HUDEP-2 (cell line): ENCODE measurements at regions not wholly inside any gene's neighbourhood (a gene's known extent, or its start where the extent isn't known, plus 50 kb on each side); places are given as distances from the start of the nearest gene placed in this dataset.

Experiments
- DNase-seq, 76 experiments: peaks; one replicate each; lab custom pipeline; 2025; ENCODE audit not compliant: unreplicated experiment in 76 of 76; lab: John Stamatoyannopoulos, UW

GRCh38 chr2:150319658-150320555 is 167.6 kb downstream of the RND3 start:
- no peak for DNase-seq

DNA sequence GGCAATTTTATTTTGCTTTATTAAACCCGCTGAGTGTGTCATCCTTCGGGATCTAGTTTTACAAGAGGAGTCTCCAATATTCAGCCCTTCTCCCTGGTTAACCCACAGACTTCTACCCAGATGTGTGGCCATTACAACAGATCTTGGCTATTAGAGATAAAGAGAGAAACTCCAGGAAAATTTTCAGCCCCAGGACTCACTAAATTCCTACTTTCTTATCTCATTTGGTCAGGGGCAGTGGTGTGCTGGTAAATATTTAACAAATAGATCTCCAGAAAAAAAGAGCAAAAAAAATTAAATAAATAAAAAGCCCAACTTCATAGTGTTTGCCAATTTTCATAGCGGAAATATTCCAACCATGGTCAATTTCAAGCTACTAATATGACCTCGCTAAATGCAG is 168.4 kb downstream of the RND3 start:
- no peak for DNase-seq

DNA sequence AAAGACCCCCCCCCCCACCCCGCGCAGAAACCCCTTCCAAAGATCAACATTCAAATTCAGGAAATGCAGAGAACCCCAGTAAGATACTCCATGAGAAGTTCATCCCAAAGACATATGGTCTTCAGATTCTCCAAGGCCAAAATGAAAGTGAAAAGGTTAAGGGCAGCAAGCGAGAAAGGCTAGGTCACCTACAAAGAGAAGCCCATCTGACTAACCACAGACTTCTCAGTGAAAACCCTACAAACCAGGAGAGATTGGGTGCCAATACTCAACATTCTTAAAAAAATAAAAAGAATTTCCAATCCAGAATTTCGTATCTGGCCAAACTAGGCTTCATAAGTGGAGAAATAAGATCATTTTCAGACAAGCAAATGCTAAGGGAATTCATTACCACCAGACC is 175.2 kb downstream of the RND3 start:
- no peak for DNase-seq

GRCh38 chr2:150309311-150310080 is 178.0 kb downstream of the RND3 start:
- no peak for DNase-seq

GRCh38 chr2:150307258-150307657 is 180.2 kb downstream of the RND3 start:
- DNase-seq, result no peak

DNA sequence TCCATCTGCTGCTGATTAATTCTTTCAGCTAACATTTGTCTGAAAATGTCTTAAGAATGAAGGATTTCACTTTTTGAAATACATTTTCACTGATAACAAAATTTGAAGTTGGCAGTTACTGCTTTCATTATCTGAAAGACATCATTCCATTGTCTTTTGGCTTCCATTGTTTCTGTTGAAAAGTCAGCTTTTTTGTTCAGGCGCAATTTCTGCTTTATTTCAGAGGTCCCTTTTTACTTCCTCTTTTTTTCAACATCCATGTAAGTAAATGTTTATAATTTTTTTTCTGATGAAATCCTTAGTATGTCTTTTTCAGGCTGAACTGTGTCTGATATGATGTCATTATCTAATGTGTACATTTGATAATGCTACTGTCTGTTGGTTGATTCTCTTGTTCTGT is 184.2 kb downstream of the RND3 start:
- DNase-seq, result no peak

GRCh38 chr2:150298571-150299305 is 188.7 kb downstream of the RND3 start:
- DNase-seq, result no peak

DNA sequence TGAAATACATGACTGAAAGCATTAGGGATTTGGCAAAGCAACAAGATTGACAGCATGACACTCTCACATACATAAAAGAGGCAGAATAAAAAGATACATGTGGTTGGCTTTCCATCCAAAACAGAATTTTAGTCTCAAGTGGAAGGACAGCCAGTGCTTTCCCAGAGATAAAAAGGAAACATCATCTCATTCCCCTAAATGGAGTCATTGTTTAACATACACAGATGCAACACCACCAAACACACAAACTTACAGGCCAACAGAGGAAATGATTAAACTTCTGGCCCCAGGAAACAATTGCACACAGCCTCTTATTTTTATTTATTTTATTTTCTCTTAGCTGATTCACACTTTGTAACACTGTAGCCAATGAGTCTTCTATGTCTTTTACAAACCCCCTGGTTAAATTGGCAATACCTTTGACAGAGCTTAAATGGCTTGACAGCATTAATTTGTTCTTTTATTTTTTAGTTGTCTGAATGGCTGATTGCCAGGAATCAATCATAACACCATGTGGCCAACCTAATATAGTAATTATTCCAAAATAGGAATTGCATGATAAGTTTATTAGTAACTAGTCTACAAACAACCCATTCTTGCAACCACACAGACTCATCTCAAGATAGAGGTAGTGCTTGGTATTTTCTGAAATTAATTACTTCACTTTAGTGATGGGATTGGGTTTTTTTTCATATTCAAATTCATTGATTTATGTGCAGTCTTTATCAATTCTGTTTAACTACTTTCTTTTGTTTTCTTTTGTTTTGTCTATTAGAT is 190.5 kb downstream of the RND3 start:
- no peak for DNase-seq

DNA sequence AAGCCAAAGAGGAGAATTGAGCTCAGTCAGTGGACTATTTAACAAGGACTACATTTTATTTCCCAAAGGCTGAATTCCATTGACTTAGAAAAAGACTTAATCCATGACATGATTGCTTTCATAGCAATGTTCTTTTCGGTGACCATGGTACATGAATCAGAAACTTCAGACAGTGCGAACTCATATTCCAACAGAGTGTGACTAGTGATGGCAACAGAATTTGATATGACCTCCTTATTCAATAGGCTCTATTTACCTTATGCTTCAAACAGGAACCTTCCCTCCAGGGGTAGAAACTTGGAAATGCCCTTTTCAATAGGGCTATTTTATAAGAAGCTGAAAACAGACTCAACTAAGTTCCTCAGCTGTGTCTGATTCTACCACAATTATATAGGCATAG is 191.9 kb downstream of the RND3 start:
- no peak for DNase-seq

GRCh38 chr2:150293771-150294170 is 193.7 kb downstream of the RND3 start:
- no peak for DNase-seq

DNA sequence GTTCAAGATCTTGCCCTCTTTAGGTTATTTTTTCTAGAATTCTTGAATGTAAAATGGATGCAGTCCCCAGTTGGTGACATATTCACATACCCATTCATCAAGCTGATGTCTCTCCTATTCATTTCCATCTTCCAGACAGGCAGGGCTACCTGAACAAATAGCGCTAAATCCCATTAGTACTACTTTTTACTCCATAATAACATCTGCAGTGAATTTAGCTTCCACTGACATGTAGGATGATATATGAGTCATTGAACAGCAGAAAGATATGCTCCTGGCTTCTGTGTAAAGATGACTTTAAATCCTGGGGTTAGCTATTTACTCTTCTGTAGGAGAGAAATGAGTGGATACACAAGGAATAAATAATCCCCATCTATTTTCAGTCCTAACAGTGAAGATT is 194.7 kb downstream of the RND3 start:
- no peak for DNase-seq

DNA sequence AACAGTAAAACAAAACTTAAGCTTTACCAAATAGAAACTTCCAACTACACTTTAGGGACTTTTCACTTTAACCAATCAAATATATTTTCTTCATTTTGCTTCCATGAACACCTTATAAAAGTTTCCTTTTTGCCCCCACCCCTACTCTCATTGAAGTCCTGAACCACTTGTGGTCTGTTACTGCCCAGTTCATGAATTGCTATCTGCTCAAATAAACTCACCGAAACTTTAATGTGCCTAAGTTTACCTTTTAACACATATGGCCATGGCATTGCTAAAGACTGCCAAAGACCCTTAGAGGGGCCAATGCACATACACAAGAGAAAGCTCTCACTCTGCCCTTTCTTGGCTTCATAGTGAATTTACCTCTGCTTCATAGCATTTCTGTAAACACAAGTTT is 195.3 kb downstream of the RND3 start:
- no peak for DNase-seq

GRCh38 chr2:150286730-150287362 is 200.6 kb downstream of the RND3 start:
- no peak for DNase-seq

- DNase-seq, result no peak
Observed at GRCh38 chr2:150284116-150284515, 203.4 kb downstream of the RND3 start.

DNA sequence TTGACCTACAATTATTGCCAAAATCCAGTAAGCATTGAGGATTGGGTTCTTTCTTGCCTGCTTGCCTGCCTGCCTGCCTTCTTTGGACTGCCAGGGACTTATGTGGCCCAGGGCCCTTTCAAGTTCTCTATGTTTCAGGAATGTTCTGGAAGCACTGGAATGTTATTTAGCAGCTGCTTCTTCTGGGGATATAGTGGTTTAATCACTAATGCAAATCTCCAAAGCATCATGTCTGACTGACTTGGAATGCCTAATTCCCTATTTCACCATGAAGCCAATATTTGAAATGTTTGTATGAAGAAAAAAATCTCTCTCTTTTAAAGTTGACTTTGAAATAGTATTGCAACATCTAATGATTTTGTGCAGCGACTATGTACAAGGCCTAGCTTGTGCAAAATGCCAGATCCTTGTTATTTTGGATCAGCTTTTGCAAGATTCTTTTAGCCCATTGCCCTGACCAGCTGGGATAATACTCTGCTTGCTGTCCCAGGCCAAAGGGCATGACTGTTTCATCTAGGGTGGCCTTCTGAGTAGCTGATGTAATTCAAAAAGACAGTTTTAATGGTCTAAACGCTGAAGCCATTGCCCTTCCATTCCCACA is 204.6 kb downstream of the RND3 start:
- no peak for DNase-seq

DNA sequence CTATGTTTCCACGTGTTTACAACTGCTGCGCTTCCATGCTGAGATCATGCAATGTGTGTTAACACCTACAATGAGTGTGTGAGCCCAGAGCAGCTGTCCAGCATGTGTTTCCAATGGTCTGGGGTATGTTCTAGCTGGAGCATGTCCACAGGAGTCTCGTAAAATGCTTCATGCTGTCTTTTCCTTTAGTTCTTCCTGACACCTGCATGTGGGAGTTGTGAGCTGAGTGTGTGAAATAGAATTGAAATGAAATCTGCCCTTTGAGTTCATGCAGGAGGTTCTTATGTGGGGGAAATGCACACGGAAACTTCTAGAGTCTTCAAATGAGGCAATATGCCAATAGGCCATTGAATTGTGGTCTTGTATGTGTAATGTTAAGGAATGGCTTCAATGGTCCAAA is 205.1 kb downstream of the RND3 start:
- no peak for DNase-seq

DNA sequence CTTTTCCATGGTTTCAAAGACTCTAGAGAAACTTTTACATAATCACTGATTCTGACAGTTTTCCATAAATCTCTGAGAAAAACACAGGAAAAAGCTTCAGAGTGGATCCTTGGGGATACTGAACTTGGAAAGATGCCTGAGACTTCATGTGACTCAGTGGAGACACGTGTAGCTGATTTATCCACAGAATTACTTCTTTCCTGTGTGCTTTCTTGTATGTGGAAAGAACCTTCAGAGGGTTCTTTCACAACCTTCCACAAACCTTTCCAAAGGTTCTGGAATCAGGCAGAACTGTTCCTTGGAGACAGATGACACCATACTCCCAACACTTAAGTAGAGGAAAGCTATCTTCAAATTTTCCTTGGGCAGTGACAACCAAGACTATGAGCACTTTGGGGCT is 207.2 kb downstream of the RND3 start:
- DNase-seq, result no peak

- no peak for DNase-seq
Observed at GRCh38 chr2:150279686-150280085, 207.8 kb downstream of the RND3 start.

GRCh38 chr2:150276737-150277136 is 210.7 kb downstream of the RND3 start:
- DNase-seq, result no peak

- DNase-seq, result no peak
Observed at GRCh38 chr2:150274108-150274507, 213.4 kb downstream of the RND3 start.
